H1 (cell line): ENCODE measurements at regions not wholly inside any gene's neighbourhood (a gene's known extent, or its start where the extent isn't known, plus 50 kb on each side); places are given as distances from the start of the nearest gene placed in this dataset.

Source experiments
- BRCA1 ChIP-seq: IDR thresholded peaks from 2 replicates; pipeline ENCODE4 v1.6.1; 2012; ENCODE audit warnings: low read depth, low read length, improper control_type of control experiment
- EGR1 ChIP-seq: IDR thresholded peaks from 2 replicates; pipeline ENCODE4 v1.6.1; 2011; ENCODE audit warnings: low read depth, low read length, borderline replicate concordance
- KDM4A ChIP-seq: IDR thresholded peaks from one replicate; pipeline ENCODE4 v1.7.1; 2012; ENCODE audit warnings: low read depth, mild to moderate bottlenecking, moderate library complexity, low read length, inconsistent platforms; ENCODE audit not compliant: severe bottlenecking
- SP4 ChIP-seq: IDR thresholded peaks from 2 replicates; pipeline ENCODE4 v1.6.1; 2012; ENCODE audit warnings: low read length, inconsistent platforms
- TCF12 ChIP-seq: IDR thresholded peaks from 2 replicates; pipeline ENCODE4 v1.6.1; 2011; ENCODE audit warnings: low read depth, mild to moderate bottlenecking, low read length
- YY1 ChIP-seq: IDR thresholded peaks from 2 replicates; pipeline ENCODE4 v1.6.1; 2011; ENCODE audit warnings: low read depth, mild to moderate bottlenecking, low read length

DNA sequence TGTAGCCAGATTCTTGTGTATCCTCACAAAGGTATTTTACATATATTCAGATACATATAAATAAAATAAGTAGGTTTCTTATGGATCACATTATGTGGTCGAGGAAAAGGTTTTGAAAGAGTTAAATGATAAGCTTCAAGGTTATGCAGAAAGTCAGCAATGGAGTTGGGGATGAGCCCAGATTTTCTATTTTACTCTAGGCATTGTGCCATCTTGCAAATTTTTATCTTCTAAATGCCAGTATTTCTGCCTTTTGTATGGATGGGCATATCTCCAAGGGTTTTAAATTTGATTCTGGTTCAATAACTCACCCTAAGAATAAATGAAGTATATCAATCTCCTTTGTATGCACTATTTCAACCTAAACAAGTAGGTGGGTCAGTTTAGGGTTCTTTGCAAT is 410.7 kb downstream of the DMRTA1 start (continued):
- TF ChIP-seq SP4, result no peak
- no peak for TF ChIP-seq YY1
- no peak for TF ChIP-seq BRCA1
- no peak for TF ChIP-seq KDM4A
- no peak for TF ChIP-seq EGR1
- TF ChIP-seq TCF12, result no peak
